Chondrocyte (in vitro differentiated cells): ENCODE measurements at regions not wholly inside any gene's neighbourhood (a gene's known extent, or its start where the extent isn't known, plus 50 kb on each side); places are given as distances from the start of the nearest gene placed in this dataset.

ENCODE experiments used
- DNase-seq: peaks from one replicate; pipeline ENCODE4 v3.0.0; 2021; ENCODE audit warnings: mixed read lengths, low spot score
- H3K27ac Mint-ChIP-seq: one replicate; pipeline ENCODE4 v1.8.0; 2021; ENCODE audit warnings: mild to moderate bottlenecking, moderate library complexity, mixed read lengths; ENCODE audit not compliant: unreplicated experiment
- H3K27me3 Mint-ChIP-seq: 2 replicates; pipeline ENCODE4 v1.8.0; 2021; ENCODE audit warnings: low read depth, mixed read lengths
- H3K36me3 Mint-ChIP-seq: 2 replicates; pipeline ENCODE4 v1.8.0; 2021; ENCODE audit warnings: low read depth, mixed read lengths
- H3K4me1 Mint-ChIP-seq: 2 replicates; pipeline ENCODE4 v1.8.0; 2021; ENCODE audit warnings: low read depth, mild to moderate bottlenecking, mixed read lengths
- H3K4me3 Mint-ChIP-seq: one replicate; pipeline ENCODE4 v1.8.0; 2021; ENCODE audit warnings: mild to moderate bottlenecking, moderate library complexity, mixed read lengths; ENCODE audit not compliant: unreplicated experiment
- H3K9me3 Mint-ChIP-seq: 2 replicates; pipeline ENCODE4 v1.8.0; 2021; ENCODE audit warnings: low read depth, mixed read lengths
- CTCF ChIP-seq: fragments of 200-600 bp; sonication (generic); IDR thresholded peaks from 2 replicates; pipeline ENCODE4 v1.5.0; 2021; ENCODE audit warnings: antibody characterized with exemption, mild to moderate bottlenecking, moderate library complexity

GRCh38 chr13:44241638-44242037 lies 132.0 kb upstream of the SERP2 start:
- TF ChIP-seq CTCF: no peak
- Mint-ChIP-seq H3K36me3 (no peaks in the 10 kb centered on the region), H3K27me3 (no peaks in the 10 kb centered on the region), H3K4me1 (peaks cover 20% of the 10 kb centered on the region), H3K4me3 (no peak overlapping the region), H3K27ac (no peak overlapping the region), H3K9me3 (no peaks in the 10 kb centered on the region)
- DNase-seq: no peak

GRCh38 chr13:44242766-44243165 lies 130.9 kb upstream of the SERP2 start:
- Mint-ChIP-seq H3K27ac (no peak overlapping the region), H3K36me3 (no peaks in the 10 kb centered on the region), H3K4me1 (peaks cover 8% of the 10 kb centered on the region), H3K4me3 (no peak overlapping the region), H3K9me3 (no peaks in the 10 kb centered on the region), H3K27me3 (no peaks in the 10 kb centered on the region)
- no peak for TF ChIP-seq CTCF
- no peak for DNase-seq

GRCh38 chr13:44243198-44243857 lies 130.3 kb upstream of the SERP2 start:
- Mint-ChIP-seq H3K27ac (no peak overlapping the region), H3K36me3 (no peaks in the 10 kb centered on the region), H3K27me3 (no peaks in the 10 kb centered on the region), H3K4me1 (peaks cover 6% of the 10 kb centered on the region), H3K4me3 (no peak overlapping the region), H3K9me3 (no peaks in the 10 kb centered on the region)
- TF ChIP-seq CTCF: peak; percentile 65
- DNase-seq: no peak

- TF ChIP-seq CTCF: no peak
- Mint-ChIP-seq H3K9me3 (no peaks in the 10 kb centered on the region), H3K27me3 (no peaks in the 10 kb centered on the region), H3K4me3 (no peak overlapping the region), H3K36me3 (no peaks in the 10 kb centered on the region), H3K27ac (no peak overlapping the region), H3K4me1 (peaks cover 16% of the 10 kb centered on the region)
- DNase-seq: no peak
These were observed 129.3 kb upstream of the SERP2 start for GRCh38 chr13:44244288-44244687.

- peaks cover 17% of the 10 kb centered on the region for H3K4me1 Mint-ChIP-seq
These were observed 124.2 kb upstream of the SERP2 start for GRCh38 chr13:44249431-44249836.

More at GRCh38 chr13:44249431-44249836, 124.2 kb upstream of the SERP2 start:
- Mint-ChIP-seq H3K9me3 (no peaks in the 10 kb centered on the region), H3K4me3 (no peak overlapping the region), H3K36me3 (no peaks in the 10 kb centered on the region), H3K27ac (peak overlapping the region; percentile 61), H3K27me3 (no peaks in the 10 kb centered on the region)
- no peak for TF ChIP-seq CTCF
- no peak for DNase-seq
